SJCRH30 (cell line): ENCODE measurements at regions not wholly inside any gene's neighbourhood (a gene's known extent, or its start where the extent isn't known, plus 50 kb on each side); places are given as distances from the start of the nearest gene placed in this dataset.
"Not testable (repeated sequence)": the region's sequence is repeated elsewhere in the genome, so short reads cannot be mapped to it uniquely, and the experiment has no call there.

Experiments
- DNase-seq, 2 experiments: peaks; one replicate each; pipeline ENCODE4 v3.0.0-alpha.2; 2015 to 2020
- H3K27ac ChIP-seq: fragments of 250-450 bp; sonication (Bioruptor Pico); 2 replicates; pipeline ENCODE4 v1.5.1; 2020; ENCODE audit warnings: mild to moderate bottlenecking, moderate library complexity
- H3K27me3 ChIP-seq: fragments of 250-450 bp; sonication (Bioruptor Pico); 2 replicates; pipeline ENCODE4 v1.5.1; 2020; ENCODE audit warnings: mild to moderate bottlenecking, moderate library complexity
- H3K36me3 ChIP-seq: fragments of 250-450 bp; sonication (Bioruptor Pico); 2 replicates; pipeline ENCODE4 v1.5.1; 2020; ENCODE audit warnings: mild to moderate bottlenecking, moderate library complexity
- H3K4me1 ChIP-seq: fragments of 250-450 bp; sonication (Bioruptor Pico); 2 replicates; pipeline ENCODE4 v1.5.1; 2020; ENCODE audit warnings: mild to moderate bottlenecking, moderate library complexity
- H3K4me3 ChIP-seq: fragments of 250-450 bp; sonication (Bioruptor Pico); 2 replicates; pipeline ENCODE4 v1.5.1; 2020; ENCODE audit warnings: mild to moderate bottlenecking, moderate library complexity
- H3K9me3 ChIP-seq: fragments of 250-450 bp; sonication (Bioruptor Pico); replicated peaks from 2 replicates; pipeline ENCODE4 v1.5.1; 2020; ENCODE audit warnings: mild to moderate bottlenecking, moderate library complexity

- Histone ChIP-seq H3K4me3 (no peak overlapping the region), H3K9me3 (no peaks in the 10 kb centered on the region), H3K27ac (no peak overlapping the region), H3K27me3 (no peaks in the 10 kb centered on the region), H3K4me1 (no peaks in the 10 kb centered on the region), H3K36me3 (no peaks in the 10 kb centered on the region)
- no peak for DNase-seq
Measured at GRCh38 chr16:8096211-8096610, 494.1 kb downstream of the TMEM114 start.

GRCh38 chr16:8094696-8095095 lies 495.6 kb downstream of the TMEM114 start:
- no peaks in the 10 kb centered on the region for H3K36me3 ChIP-seq
- no peaks in the 10 kb centered on the region for H3K9me3 ChIP-seq
- H3K4me3 ChIP-seq, result no peak overlapping the region
- DNase-seq, result no peak
- H3K4me1 ChIP-seq, result no peaks in the 10 kb centered on the region
- no peak overlapping the region for H3K27ac ChIP-seq
- no peaks in the 10 kb centered on the region for H3K27me3 ChIP-seq

- Histone ChIP-seq H3K4me3 (no peak overlapping the region), H3K27ac (no peak overlapping the region), H3K4me1 (no peaks in the 10 kb centered on the region), H3K27me3 (no peaks in the 10 kb centered on the region), H3K9me3 (no peaks in the 10 kb centered on the region), H3K36me3 (no peaks in the 10 kb centered on the region)
- no peak for DNase-seq
Measured at GRCh38 chr16:8088820-8089338, 501.4 kb downstream of the TMEM114 start.

GRCh38 chr16:8087597-8088289 lies 502.6 kb downstream of the TMEM114 start:
- H3K9me3 ChIP-seq, result no peaks in the 10 kb centered on the region
- H3K27me3 ChIP-seq, result no peaks in the 10 kb centered on the region
- no peaks in the 10 kb centered on the region for H3K4me1 ChIP-seq
- no peak overlapping the region for H3K4me3 ChIP-seq
- no peaks in the 10 kb centered on the region for H3K36me3 ChIP-seq
- H3K27ac ChIP-seq, result no peak overlapping the region
- no peak for DNase-seq

GRCh38 chr16:8087146-8087545 lies 503.2 kb downstream of the TMEM114 start:
- no peaks in the 10 kb centered on the region for H3K9me3 ChIP-seq
- H3K27me3 ChIP-seq, result no peaks in the 10 kb centered on the region
- H3K4me1 ChIP-seq, result no peaks in the 10 kb centered on the region
- H3K27ac ChIP-seq, result no peak overlapping the region
- no peak for DNase-seq
- no peaks in the 10 kb centered on the region for H3K36me3 ChIP-seq
- H3K4me3 ChIP-seq, result no peak overlapping the region

GRCh38 chr16:8084882-8085281 lies 505.4 kb downstream of the TMEM114 start:
- Histone ChIP-seq H3K27ac (no peak overlapping the region), H3K4me3 (no peak overlapping the region), H3K4me1 (no peaks in the 10 kb centered on the region), H3K36me3 (no peaks in the 10 kb centered on the region), H3K27me3 (no peaks in the 10 kb centered on the region), H3K9me3 (no peaks in the 10 kb centered on the region)
- DNase-seq, result no peak

- H3K4me1 ChIP-seq, result no peaks in the 10 kb centered on the region
- no peaks in the 10 kb centered on the region for H3K27me3 ChIP-seq
- no peaks in the 10 kb centered on the region for H3K36me3 ChIP-seq
- H3K27ac ChIP-seq, result no peak overlapping the region
- H3K4me3 ChIP-seq, result no peak overlapping the region
- no peaks in the 10 kb centered on the region for H3K9me3 ChIP-seq
- no peak for DNase-seq
Measured at GRCh38 chr16:8084302-8084701, 506.0 kb downstream of the TMEM114 start.

- no peaks in the 10 kb centered on the region for H3K36me3 ChIP-seq
- DNase-seq, result no peak
- H3K27me3 ChIP-seq, result no peaks in the 10 kb centered on the region
- H3K4me3 ChIP-seq, result no peak overlapping the region
- no peaks in the 10 kb centered on the region for H3K4me1 ChIP-seq
- no peaks in the 10 kb centered on the region for H3K9me3 ChIP-seq
- no peak overlapping the region for H3K27ac ChIP-seq
Measured at GRCh38 chr16:8083560-8083959, 506.8 kb downstream of the TMEM114 start.

- no peaks in the 10 kb centered on the region for H3K9me3 ChIP-seq
- H3K36me3 ChIP-seq, result no peaks in the 10 kb centered on the region
- H3K27ac ChIP-seq, result no peak overlapping the region
- DNase-seq, result no peak
- H3K27me3 ChIP-seq, result no peaks in the 10 kb centered on the region
- no peak overlapping the region for H3K4me3 ChIP-seq
- H3K4me1 ChIP-seq, result no peaks in the 10 kb centered on the region
Measured at GRCh38 chr16:8080817-8081216, 509.5 kb downstream of the TMEM114 start.

- Histone ChIP-seq H3K27ac (no peak overlapping the region), H3K4me1 (no peaks in the 10 kb centered on the region), H3K4me3 (no peak overlapping the region)
Measured at GRCh38 chr16:8075271-8075670, 515.0 kb downstream of the TMEM114 start.

GRCh38 chr16:8070506-8070905 lies 519.8 kb downstream of the TMEM114 start:
- Histone ChIP-seq H3K4me1 (no peaks in the 10 kb centered on the region), H3K9me3 (no peaks in the 10 kb centered on the region), H3K4me3 (no peak overlapping the region), H3K27ac (no peak overlapping the region), H3K36me3 (no peaks in the 10 kb centered on the region), H3K27me3 (no peaks in the 10 kb centered on the region)
- no peak for DNase-seq

More at GRCh38 chr16:8075271-8075670, 515.0 kb downstream of the TMEM114 start:
- H3K36me3 ChIP-seq, result no peaks in the 10 kb centered on the region
- H3K27me3 ChIP-seq, result no peaks in the 10 kb centered on the region
- no peak for DNase-seq
- no peaks in the 10 kb centered on the region for H3K9me3 ChIP-seq

- not testable (repeated sequence) for H3K36me3 ChIP-seq, DNase-seq, H3K4me3 ChIP-seq, H3K27ac ChIP-seq, H3K27me3 ChIP-seq, H3K9me3 ChIP-seq, H3K4me1 ChIP-seq
Measured at GRCh38 chr16:8068225-8068624, 522.1 kb downstream of the TMEM114 start.

GRCh38 chr16:8063159-8063558 lies 527.2 kb downstream of the TMEM114 start:
- H3K27me3 ChIP-seq, result no peaks in the 10 kb centered on the region
- H3K4me3 ChIP-seq, result no peak overlapping the region
- no peak overlapping the region for H3K27ac ChIP-seq
- H3K4me1 ChIP-seq, result no peaks in the 10 kb centered on the region
- no peaks in the 10 kb centered on the region for H3K36me3 ChIP-seq
- no peak for DNase-seq
- H3K9me3 ChIP-seq, result no peaks in the 10 kb centered on the region

GRCh38 chr16:8062677-8063076 lies 527.6 kb downstream of the TMEM114 start:
- Histone ChIP-seq H3K4me1 (no peaks in the 10 kb centered on the region), H3K9me3 (no peaks in the 10 kb centered on the region), H3K27ac (no peak overlapping the region), H3K36me3 (no peaks in the 10 kb centered on the region), H3K27me3 (no peaks in the 10 kb centered on the region), H3K4me3 (no peak overlapping the region)
- DNase-seq, result no peak

GRCh38 chr16:8055761-8056160 lies 534.5 kb downstream of the TMEM114 start:
- no peak for DNase-seq
- Histone ChIP-seq H3K9me3 (no peaks in the 10 kb centered on the region), H3K4me3 (no peak overlapping the region), H3K4me1 (no peaks in the 10 kb centered on the region), H3K27ac (no peak overlapping the region), H3K36me3 (no peaks in the 10 kb centered on the region), H3K27me3 (no peaks in the 10 kb centered on the region)

- Histone ChIP-seq H3K4me3 (no peak overlapping the region), H3K27me3 (no peaks in the 10 kb centered on the region), H3K4me1 (no peaks in the 10 kb centered on the region), H3K9me3 (no peaks in the 10 kb centered on the region), H3K27ac (no peak overlapping the region), H3K36me3 (no peaks in the 10 kb centered on the region)
- no peak for DNase-seq
Measured at GRCh38 chr16:8053437-8053836, 536.9 kb downstream of the TMEM114 start.
